GM18867 (cell line): ENCODE measurements at regions not wholly inside any gene's neighbourhood (a gene's known extent, or its start where the extent isn't known, plus 50 kb on each side); places are given as distances from the start of the nearest gene placed in this dataset.
"Not testable (repeated sequence)": the region's sequence is repeated elsewhere in the genome, so short reads cannot be mapped to it uniquely, and the experiment has no call there.

ENCODE experiments used
- ATAC-seq: cut with Tn5 transposase; IDR thresholded peaks from one replicate; pipeline ENCODE4 v1.9.1; 2021; ENCODE audit warnings: mild to moderate bottlenecking, moderate library complexity; ENCODE audit not compliant: unreplicated experiment

- no peak for ATAC-seq
Measured at GRCh38 chr1:95582191-95582590, 348.2 kb downstream of the RWDD3 start.

GRCh38 chr1:95582746-95583145 is 348.7 kb downstream of the RWDD3 start:
- no peak for ATAC-seq

DNA sequence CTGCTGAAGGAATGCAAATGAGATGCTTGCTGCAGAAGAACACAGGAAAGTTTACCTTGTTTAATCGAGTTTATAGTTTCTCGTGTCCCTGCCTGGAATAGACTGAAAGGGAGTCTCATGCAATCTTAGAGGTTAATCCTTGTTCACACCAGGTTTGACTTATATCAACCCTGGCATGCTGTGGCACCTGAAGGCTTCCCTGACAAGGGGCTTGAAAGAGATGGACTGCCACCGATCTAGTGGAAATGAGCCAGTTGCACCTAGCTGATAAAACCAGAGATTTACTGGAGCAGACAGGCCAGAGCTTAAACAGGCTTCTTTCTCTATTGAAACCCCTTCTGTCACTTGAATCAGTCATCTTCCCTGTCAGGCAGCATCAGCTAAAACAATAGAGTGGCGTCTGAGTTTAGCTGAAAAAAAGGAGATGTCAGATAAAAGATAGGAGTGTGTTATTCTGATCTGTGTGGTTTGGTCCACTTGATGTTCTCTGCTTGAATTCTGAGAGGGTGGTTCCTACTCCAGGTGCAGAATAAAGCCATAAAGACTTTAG is 349.7 kb downstream of the RWDD3 start:
- no peak for ATAC-seq

DNA sequence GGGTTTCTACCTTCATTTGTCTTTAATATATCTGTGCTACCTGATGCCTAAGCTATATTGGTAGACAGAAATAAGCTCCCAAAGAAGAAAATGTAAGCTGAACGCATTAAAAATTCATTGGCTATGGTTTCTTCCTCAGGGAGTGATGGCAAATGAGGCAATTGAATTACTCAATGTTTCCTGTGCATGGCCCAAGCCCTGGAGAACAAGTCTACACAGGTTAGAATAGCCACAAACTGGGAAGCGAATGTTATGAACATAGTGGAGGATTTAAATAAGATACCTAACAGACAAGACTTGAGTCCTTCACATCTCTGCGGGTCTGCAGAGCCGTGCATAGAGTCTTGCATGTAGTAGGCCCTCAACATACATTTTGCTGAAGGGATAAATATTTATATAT is 350.3 kb downstream of the RWDD3 start:
- ATAC-seq, result no peak

DNA sequence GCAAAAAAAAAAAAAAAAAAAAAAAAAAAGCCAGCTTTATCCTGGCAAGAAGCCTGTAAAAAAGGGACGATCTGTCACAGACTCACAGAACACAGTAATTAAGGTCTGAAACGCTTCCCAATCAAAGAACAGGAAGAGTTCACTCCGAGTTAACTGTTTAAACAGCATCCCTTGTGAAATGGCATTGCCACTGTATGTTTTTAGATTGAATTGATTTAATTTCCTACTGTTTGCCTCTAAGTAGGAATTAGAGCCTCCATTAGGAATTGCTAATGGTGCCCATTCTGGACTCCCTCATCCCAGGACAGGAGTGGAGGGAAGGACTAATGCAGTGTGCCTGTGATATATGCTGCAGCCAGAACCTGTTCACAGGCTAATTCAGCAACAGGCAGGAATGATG is 370.8 kb downstream of the RWDD3 start:
- ATAC-seq, result no peak

GRCh38 chr1:95614197-95614596 is 380.2 kb downstream of the RWDD3 start:
- ATAC-seq, result no peak

DNA sequence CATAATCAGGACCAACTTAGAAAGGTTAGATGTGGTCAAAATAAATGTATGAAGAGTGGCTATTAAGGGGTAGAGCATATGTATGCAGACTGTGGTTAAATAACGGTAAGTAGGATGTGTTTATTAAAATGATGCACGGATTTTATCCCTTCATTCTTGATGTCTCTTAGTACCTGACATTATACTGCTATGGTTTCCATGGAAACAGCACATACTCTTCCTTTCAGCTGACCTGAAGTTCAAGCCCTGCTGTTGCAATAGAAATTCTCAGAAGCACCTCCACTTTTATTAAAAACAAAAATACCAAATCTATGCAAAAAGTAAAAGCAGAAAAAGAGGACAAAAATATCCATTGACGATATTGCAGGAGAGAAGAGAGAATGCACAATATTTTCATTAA is 381.4 kb downstream of the RWDD3 start:
- no peak for ATAC-seq

- ATAC-seq, result no peak
Measured at GRCh38 chr1:95620076-95620475, 386.1 kb downstream of the RWDD3 start.

GRCh38 chr1:95622609-95623008 is 388.6 kb downstream of the RWDD3 start:
- no peak for ATAC-seq

DNA sequence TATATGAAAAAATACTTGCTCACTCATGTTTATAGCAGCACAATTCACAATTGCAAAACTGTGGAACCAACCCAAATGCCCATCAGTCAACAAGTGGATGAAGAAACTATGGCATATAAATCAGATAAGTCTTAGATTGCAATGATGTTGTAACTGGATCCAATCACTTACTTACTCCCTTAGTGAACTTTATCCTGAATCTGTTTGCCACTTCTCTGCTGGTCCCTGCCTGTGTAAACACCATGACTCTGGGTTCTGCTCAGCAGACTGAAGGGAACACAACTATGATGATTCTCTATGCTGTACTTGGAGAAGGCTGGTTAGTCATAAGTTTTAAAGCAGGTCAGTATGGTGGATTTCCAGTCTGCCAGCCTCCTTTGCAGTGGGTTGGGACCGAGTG is 391.2 kb downstream of the RWDD3 start:
- no peak for ATAC-seq

GRCh38 chr1:95627244-95627643 is 393.2 kb downstream of the RWDD3 start:
- ATAC-seq, result no peak

DNA sequence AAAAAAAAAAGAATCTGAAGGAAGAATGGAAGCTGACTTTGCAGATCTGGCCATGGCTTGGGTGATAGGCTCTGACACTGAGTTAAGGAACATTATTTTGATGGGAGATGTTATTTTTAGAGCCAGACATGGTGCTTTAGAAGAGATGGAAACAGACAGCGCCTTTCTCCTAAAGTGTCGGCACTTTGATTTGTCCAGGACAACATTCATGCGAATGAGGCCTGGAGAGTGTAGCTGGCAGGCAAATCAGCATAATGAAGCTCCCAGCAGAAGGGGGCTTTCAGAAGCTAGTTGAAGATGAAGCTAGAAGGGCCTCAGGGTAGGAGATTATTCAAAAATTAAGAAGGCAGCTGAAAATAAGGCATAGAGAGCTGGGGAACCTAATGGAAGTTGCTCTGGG is 397.7 kb downstream of the RWDD3 start:
- no peak for ATAC-seq

DNA sequence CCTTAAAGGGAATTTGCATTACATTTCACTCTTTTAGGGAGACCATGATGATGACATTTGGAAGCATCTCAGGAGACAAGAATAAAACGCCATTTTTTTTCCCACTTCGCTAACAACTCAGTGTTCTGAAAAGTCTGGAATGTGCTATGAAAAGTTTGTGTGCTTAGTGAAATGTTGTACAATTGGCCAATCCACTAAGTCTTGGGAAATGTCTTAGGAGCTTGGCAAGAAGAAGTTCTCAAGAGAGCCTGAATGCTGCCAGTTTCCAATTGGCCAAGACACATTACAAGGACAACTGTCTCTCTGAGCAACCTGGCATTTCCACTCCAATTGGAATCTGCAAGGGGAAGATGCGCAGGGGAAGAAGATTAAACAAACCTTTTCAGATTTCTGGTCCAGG is 401.8 kb downstream of the RWDD3 start:
- no peak for ATAC-seq

GRCh38 chr1:95636897-95637296 is 402.9 kb downstream of the RWDD3 start:
- ATAC-seq, result no peak

GRCh38 chr1:95640746-95641145 is 406.7 kb downstream of the RWDD3 start:
- no peak for ATAC-seq

DNA sequence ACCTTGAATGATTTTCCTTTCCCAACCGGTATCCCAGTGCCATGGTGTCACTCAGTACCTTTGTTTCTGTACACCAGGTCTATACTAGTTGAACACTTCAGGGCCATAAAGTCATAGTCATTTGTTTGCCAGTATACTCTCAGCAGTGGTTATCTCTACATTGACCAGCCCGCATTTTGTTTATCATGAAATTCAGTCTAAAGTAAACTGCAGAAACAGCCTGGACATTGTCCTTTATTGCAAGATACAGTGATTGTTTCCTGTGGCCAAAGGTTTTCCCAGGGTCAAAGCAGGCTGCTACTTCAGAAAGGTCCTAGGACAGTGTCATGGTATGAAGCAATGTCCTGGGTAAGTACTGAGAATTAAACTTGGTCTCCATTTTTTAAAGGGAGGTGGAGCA is 407.4 kb downstream of the RWDD3 start:
- ATAC-seq, result no peak

DNA sequence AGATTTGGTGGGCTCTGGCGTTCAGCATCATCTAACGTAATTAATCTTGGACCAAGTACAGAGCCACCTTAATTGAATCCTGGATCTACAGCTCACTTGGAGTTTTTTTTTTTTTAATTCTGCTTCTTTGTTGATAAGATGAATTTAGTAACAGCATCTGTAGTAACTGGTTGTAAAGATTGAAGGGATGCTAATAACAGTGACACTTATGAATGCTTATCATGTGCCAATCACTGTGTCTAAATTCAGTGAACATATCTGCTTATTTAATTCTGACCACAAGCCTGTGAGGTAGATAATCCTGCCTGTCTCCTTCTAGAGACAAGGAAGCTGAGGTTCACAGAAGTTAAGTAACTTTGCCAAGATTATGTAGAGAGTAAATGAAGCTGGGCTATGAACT is 408.0 kb downstream of the RWDD3 start:
- ATAC-seq, result no peak

DNA sequence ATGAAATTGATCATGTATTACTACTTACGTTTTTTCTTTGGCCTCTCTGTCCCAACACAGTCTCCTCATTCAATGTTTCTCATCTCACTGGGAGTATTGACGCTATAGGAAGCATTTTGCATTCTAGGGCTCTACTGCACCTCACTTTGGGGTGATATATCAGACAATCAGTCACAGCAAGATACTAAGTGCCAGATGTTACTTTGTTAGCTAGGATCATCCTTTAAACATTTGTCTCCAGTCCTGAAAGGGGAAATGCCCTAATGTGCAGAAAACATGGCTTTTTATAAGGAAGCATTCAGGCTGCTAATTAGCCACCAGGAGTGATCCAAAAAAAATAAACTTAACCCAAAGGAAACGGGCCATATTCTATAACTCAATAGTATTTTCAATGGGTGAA is 409.1 kb downstream of the RWDD3 start:
- ATAC-seq, result no peak

GRCh38 chr1:95645126-95645525 is 411.1 kb downstream of the RWDD3 start:
- not testable (repeated sequence) for ATAC-seq

DNA sequence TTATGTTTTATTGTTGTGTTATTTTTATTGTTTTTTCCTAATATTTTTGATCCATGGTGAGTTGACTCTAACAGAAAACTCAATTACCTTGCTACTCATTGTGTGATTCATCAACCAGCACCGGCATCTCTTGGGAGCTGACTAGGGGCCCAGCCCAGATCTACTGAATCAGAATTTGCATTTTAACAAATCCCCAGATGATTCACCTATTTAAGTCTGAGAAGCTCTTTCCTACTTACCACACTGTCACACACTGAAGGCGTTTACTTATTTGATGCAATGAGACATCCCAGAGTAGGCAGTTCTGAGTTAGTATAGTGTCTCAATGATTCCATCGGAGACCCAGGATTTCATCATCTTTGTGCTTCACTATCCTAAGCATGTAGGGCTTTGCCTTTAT is 416.6 kb downstream of the RWDD3 start:
- ATAC-seq, result no peak

DNA sequence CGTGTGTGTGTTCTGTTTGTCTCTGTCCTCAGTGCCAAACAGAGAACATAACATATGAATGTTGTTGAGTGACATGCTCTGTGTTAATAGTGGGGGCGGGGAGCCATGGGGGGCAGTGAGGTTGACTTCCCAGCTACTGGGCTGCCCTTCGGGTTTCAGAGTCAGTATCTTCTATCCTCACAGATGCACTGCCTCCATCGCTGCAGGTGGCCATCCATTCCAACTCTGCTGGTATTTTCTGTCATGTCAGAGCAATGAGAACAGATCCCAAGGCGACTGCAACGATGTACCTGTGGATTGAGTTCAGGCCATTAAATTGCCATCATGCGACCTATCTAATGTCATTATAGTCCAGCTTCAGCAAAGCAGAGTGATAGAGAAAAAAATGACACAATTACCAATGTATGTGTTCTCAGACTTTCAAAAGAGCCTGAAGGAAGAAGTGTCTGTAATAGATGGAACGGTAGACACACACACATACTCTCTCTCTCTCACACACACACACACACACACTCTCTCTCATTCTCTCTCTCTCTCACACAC is 418.5 kb downstream of the RWDD3 start:
- ATAC-seq, result no peak

DNA sequence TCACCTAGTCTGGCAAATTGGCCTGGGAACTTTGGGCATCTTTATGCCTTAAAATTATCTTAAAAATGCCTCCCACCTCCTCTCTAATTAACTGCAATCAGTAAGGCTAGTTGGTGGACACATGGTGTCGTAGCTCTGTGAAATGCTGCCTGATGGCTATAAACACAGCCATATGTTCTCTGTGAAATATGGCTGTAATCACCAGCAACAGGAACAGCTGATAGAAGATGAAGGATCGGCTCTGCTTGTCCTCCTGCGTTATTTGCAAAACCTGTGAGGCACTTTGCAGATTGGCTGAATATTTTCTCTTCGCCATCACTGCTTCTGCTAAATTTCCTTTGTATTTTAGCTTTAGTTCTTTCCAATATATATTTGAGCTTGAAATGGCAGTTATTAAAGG is 419.6 kb downstream of the RWDD3 start:
- no peak for ATAC-seq

- no peak for ATAC-seq
Measured at GRCh38 chr1:95655321-95656020, 421.5 kb downstream of the RWDD3 start.
